Lower leg skin (tissue), 4 donors: ENCODE measurements at regions not wholly inside any gene's neighbourhood (a gene's known extent, or its start where the extent isn't known, plus 50 kb on each side); places are given as distances from the start of the nearest gene placed in this dataset.
"Not testable (repeated sequence)": the region's sequence is repeated elsewhere in the genome, so short reads cannot be mapped to it uniquely, and the experiment has no call there.

ENCODE experiments used
- DNase-seq, 2 donors: peaks; one replicate each; pipeline ENCODE4 v3.0.0-alpha.2; 2019; ENCODE audit warnings: low spot score in 2 of 2
- H3K4me3 ChIP-seq: fragments of 200-600 bp; sonication (generic); 2 replicates; pipeline ENCODE4 v1.5.1; 2017; ENCODE audit warnings: mild to moderate bottlenecking, low read depth; ENCODE audit not compliant: poor library complexity, severe bottlenecking
- POLR2A ChIP-seq, 2 donors: fragments of 450-650 bp; IDR thresholded peaks; one replicate each; pipeline ENCODE4 v1.6.1; 2016 to 2017; ENCODE audit warnings: antibody characterized with exemption in 2 of 2, mild to moderate bottlenecking in 1 of 2, moderate library complexity in 1 of 2
- WGBS, 2 donors: methylation state at CpG; one replicate each; pipeline ENCODE4 v1.1.5; 2018; 5-methylcytosine and 5-hydroxymethylcytosine counted together
- intact Hi-C: fragments of 100-400 bp; cut with DNase I; formaldehyde crosslinking; loops from one replicate; pipeline ENCODE4 v1.15.0; 2023; ENCODE audit warnings: low total_unique reads
- TF ChIP-seq, protein P1 (sequence below), 3 donors: fragments of 450-650 bp; IDR thresholded peaks; one replicate each; pipeline ENCODE4 v1.5.1; 2016; ENCODE audit warnings: antibody characterized with exemption in 3 of 3, mild to moderate bottlenecking in 3 of 3, moderate library complexity in 2 of 3

DNA sequence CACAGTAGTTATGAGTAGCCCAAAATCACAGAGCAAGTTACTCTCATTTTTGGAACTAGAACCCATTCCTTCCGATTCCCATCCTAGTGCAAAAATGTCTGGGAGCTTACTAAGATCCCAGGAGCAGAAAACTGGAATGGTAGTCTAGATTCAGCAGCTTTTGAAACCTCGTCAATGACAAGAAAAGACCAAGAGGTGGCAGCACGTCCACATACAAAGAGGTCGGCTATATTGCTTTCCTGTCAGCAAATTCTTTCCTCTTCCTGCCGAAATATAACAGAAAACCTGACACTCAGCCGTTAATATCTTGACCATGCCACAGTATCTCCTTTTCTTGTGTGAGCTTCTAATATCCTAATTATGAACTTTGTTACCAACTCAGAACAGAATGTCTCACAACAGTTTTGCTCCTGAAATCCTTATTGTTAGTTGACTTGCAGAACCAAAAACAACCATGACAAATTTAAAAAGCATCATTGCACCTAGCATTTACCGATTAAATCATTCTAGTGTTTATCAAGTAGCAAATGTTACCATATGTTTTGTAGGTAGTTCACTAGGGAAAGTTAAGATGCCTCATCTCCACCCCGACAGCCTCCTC lies 92.8 kb upstream of the OR9G4 start:
- WGBS, 2 donors, result 17% methylated on average over 8 of the region's 8 CpGs
- intact Hi-C loops, result loop anchor here (5.0 kb wide), 2 partner anchors 281 to 406 kb away; no protein-coding TSS in a partner anchor
- no peak overlapping the region for H3K4me3 ChIP-seq
- TF ChIP-seq, protein P1, sequence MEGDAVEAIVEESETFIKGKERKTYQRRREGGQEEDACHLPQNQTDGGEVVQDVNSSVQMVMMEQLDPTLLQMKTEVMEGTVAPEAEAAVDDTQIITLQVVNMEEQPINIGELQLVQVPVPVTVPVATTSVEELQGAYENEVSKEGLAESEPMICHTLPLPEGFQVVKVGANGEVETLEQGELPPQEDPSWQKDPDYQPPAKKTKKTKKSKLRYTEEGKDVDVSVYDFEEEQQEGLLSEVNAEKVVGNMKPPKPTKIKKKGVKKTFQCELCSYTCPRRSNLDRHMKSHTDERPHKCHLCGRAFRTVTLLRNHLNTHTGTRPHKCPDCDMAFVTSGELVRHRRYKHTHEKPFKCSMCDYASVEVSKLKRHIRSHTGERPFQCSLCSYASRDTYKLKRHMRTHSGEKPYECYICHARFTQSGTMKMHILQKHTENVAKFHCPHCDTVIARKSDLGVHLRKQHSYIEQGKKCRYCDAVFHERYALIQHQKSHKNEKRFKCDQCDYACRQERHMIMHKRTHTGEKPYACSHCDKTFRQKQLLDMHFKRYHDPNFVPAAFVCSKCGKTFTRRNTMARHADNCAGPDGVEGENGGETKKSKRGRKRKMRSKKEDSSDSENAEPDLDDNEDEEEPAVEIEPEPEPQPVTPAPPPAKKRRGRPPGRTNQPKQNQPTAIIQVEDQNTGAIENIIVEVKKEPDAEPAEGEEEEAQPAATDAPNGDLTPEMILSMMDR (IDR thresholded peaks at IDR 0.05), result no peak
- no peak for TF ChIP-seq POLR2A (IDR thresholded peaks at IDR 0.05)
- peak in 1 of 2 donors; percentile 41 for DNase-seq

- WGBS, 2 donors, result 54 to 55% methylated on average over 5 of the region's 5 CpGs
- H3K4me3 ChIP-seq, intact Hi-C loops, DNase-seq: not testable (repeated sequence)
Measured at GRCh38 chr11:56827357-56827756, 78.9 kb upstream of the OR9G4 start.

GRCh38 chr11:56819916-56820315 lies 71.4 kb upstream of the OR9G4 start:
- 71 to 94% methylated on average over 2 of the region's 2 CpGs for WGBS, 2 donors

GRCh38 chr11:56817661-56818060 lies 69.2 kb upstream of the OR9G4 start:
- DNase-seq, result no peak
- TF ChIP-seq, protein P1 (IDR thresholded peaks at IDR 0.05), result no peak
- no peak for TF ChIP-seq POLR2A (IDR thresholded peaks at IDR 0.05)
- 38 to 41% methylated on average over 3 of the region's 3 CpGs for WGBS, 2 donors
- H3K4me3 ChIP-seq, result no peak overlapping the region
- intact Hi-C loops, result no loop called here

More at GRCh38 chr11:56819916-56820315, 71.4 kb upstream of the OR9G4 start:
- intact Hi-C loops, result no loop called here
- H3K4me3 ChIP-seq, result no peak overlapping the region
- TF ChIP-seq, protein P1 (IDR thresholded peaks at IDR 0.05), result no peak
- TF ChIP-seq POLR2A (IDR thresholded peaks at IDR 0.05), result no peak
- DNase-seq, result no peak

- no peak for DNase-seq
- TF ChIP-seq POLR2A (IDR thresholded peaks at IDR 0.05), result no peak
- TF ChIP-seq, protein P1 (IDR thresholded peaks at IDR 0.05), result no peak
- H3K4me3 ChIP-seq, result no peak overlapping the region
- WGBS, 2 donors, result 48 to 49% methylated on average over 2 of the region's 2 CpGs
- intact Hi-C loops, result no loop called here
Measured at GRCh38 chr11:56816259-56816658, 67.8 kb upstream of the OR9G4 start.

DNA sequence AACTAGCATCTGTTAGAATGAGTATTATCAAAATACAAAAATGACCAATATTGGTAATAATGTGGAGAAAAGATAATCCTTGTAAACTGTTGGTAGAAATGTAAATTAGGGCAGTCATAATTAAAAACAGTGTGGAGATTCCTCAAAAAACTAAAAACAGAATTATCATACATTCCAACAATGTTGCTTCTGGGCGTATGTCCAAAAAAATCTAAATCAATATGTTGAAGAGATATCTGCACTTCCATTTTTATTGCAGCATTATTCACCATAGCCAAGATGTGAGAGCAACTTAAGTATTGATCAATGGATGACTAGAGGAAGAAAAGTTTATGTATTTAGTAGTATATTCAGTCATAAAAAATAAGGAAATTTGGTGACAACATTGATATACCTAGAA lies 59.8 kb upstream of the OR9G4 start:
- intact Hi-C loops, result no loop called here
- no peak overlapping the region for H3K4me3 ChIP-seq
- TF ChIP-seq, protein P1 (IDR thresholded peaks at IDR 0.05), result no peak
- no peak for TF ChIP-seq POLR2A (IDR thresholded peaks at IDR 0.05)
- 38 to 54% methylated on average over 1 of the region's 1 CpG for WGBS, 2 donors
- DNase-seq, result no peak
